ENCODE measurements at regions not wholly inside any gene's neighbourhood (a gene's known extent, or its start where the extent isn't known, plus 50 kb on each side); places are given as distances from the start of the nearest gene placed in this dataset.

DNA sequence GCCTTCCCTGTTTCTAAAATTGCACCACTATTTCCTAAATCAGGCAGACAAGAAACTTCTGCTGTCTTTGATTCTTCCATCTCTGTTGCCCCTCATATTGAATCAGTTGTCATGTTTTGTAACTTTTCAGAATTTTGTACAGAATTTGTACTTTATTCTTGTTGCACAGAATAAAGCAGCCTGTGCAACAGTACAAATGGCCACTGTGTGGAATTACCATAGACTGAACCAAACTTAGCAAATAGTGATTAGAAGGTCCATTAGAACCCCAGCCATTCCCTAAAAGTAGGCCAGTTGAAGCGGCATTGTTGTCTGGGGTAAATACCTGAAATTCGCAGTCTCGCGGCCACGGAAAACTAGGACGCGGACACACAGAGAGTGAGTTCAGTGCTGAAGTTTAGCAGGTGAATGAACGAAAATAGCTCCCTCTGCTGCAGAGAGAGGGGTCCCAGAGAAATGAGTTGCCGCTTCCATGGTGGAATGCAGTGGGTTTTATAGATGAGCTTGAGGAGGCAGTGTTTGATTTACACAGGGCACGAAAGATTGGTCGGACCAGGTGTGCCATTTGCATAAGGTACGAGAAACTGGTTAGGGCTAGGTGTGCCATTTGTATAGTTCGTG, 71.8 kb downstream of the C4orf33 start:
- intact Hi-C loops (cut with DNase I; ENCODE audit: low total_unique reads) = no loop called here
- H3K27ac ChIP-seq = no peak overlapping the region
- H3K4me3 ChIP-seq = no peak overlapping the region
- no peaks in the 10 kb centered on the region for H3K9me3 ChIP-seq
- no peaks in the 10 kb centered on the region for H3K36me3 ChIP-seq
- H3K4me1 ChIP-seq = no peaks in the 10 kb centered on the region
- no peak for DNase-seq (ENCODE audit: low spot score in 2 of 2)
- TF ChIP-seq, protein P1, sequence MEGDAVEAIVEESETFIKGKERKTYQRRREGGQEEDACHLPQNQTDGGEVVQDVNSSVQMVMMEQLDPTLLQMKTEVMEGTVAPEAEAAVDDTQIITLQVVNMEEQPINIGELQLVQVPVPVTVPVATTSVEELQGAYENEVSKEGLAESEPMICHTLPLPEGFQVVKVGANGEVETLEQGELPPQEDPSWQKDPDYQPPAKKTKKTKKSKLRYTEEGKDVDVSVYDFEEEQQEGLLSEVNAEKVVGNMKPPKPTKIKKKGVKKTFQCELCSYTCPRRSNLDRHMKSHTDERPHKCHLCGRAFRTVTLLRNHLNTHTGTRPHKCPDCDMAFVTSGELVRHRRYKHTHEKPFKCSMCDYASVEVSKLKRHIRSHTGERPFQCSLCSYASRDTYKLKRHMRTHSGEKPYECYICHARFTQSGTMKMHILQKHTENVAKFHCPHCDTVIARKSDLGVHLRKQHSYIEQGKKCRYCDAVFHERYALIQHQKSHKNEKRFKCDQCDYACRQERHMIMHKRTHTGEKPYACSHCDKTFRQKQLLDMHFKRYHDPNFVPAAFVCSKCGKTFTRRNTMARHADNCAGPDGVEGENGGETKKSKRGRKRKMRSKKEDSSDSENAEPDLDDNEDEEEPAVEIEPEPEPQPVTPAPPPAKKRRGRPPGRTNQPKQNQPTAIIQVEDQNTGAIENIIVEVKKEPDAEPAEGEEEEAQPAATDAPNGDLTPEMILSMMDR (IDR thresholded peaks at IDR 0.05) = no peak
- TF ChIP-seq POLR2AphosphoS5 (IDR thresholded peaks at IDR 0.05) = no peak
- TF ChIP-seq POLR2A (IDR thresholded peaks at IDR 0.05) = no peak
- no peaks in the 10 kb centered on the region for H3K27me3 ChIP-seq

DNA sequence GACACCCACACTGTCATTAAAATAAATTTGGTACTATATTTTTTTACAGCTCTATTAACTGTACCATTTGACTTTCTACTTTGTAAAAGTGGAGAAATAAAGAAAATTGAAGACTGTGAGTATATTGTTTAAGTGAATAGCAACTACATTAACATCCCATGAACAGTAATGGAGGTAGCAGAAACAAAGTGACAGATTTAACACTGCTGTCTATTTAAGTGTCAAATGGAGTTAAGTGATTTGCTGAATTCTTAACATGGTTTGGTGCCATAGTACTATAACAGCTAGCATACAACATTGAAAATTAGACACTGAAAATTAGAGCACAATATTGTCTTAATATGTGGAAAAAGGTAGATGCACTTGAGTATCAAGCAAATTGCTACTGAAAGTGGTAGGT, 76.2 kb downstream of the C4orf33 start:
- Histone ChIP-seq H3K9me3 (no peaks in the 10 kb centered on the region), H3K36me3 (no peaks in the 10 kb centered on the region), H3K4me3 (no peak overlapping the region), H3K4me1 (no peaks in the 10 kb centered on the region), H3K27ac (no peak overlapping the region), H3K27me3 (no peaks in the 10 kb centered on the region)
- TF ChIP-seq POLR2AphosphoS5 (IDR thresholded peaks at IDR 0.05) = no peak
- TF ChIP-seq, protein P1 (IDR thresholded peaks at IDR 0.05) = no peak
- no peak for TF ChIP-seq POLR2A (IDR thresholded peaks at IDR 0.05)
- no peak for DNase-seq (ENCODE audit: low spot score in 2 of 2)
- intact Hi-C loops (cut with DNase I; ENCODE audit: low total_unique reads) = no loop called here

DNA sequence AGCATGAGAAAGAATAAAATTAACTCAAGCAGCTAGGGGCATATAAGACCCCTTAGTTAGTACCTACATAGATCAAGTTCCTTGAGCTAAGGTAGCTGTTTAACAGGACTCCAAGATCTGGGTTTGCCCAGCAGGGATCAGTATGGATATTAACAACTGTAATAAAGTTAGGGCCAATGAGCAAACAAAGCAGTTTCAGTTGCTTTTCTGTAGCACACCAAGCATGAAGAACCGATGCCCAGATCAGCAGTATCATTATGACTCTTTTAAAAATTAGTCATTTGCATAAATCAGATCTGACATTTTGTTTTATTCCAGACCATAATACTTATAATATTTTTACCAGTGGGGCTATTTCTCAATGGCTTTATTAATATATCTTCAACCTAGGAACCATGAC, 80.9 kb downstream of the C4orf33 start:
- intact Hi-C loops (cut with DNase I; ENCODE audit: low total_unique reads) = no loop called here
- no peaks in the 10 kb centered on the region for H3K9me3 ChIP-seq
- H3K36me3 ChIP-seq = no peaks in the 10 kb centered on the region
- H3K4me3 ChIP-seq = no peak overlapping the region
- no peak overlapping the region for H3K27ac ChIP-seq
- TF ChIP-seq POLR2AphosphoS5 (IDR thresholded peaks at IDR 0.05) (no peak), POLR2A (IDR thresholded peaks at IDR 0.05) (no peak)
- TF ChIP-seq, protein P1 (IDR thresholded peaks at IDR 0.05) = no peak
- DNase-seq (ENCODE audit: low spot score in 2 of 2) = no peak
- no peaks in the 10 kb centered on the region for H3K27me3 ChIP-seq
- H3K4me1 ChIP-seq = no peaks in the 10 kb centered on the region

DNA sequence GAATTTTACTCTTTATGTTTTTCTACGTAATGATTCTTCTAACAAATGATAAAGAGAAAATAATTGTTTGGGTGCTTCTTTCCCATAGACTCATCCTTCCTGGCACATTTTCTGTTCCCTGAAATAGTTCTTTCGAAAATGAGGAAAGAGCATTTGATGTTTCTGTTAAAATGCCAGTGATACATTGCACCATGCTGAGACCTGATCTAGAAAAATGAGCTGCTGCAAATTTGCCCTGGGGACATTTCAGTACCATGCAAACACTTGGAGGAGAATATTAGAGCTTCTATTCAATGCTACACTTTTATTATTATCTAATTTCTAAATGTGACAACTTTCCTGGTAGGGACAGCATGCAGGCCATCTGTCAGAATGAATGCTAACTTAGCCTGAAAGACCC, 83.3 kb downstream of the C4orf33 start:
- DNase-seq (ENCODE audit: low spot score in 2 of 2) = no peak
- no peaks in the 10 kb centered on the region for H3K36me3 ChIP-seq
- H3K9me3 ChIP-seq = no peaks in the 10 kb centered on the region
- intact Hi-C loops (cut with DNase I; ENCODE audit: low total_unique reads) = no loop called here
- no peaks in the 10 kb centered on the region for H3K4me1 ChIP-seq
- H3K4me3 ChIP-seq = no peak overlapping the region
- H3K27me3 ChIP-seq = no peaks in the 10 kb centered on the region
- TF ChIP-seq, protein P1 (IDR thresholded peaks at IDR 0.05) = no peak
- TF ChIP-seq POLR2A (IDR thresholded peaks at IDR 0.05) (no peak), POLR2AphosphoS5 (IDR thresholded peaks at IDR 0.05) (no peak)
- no peak overlapping the region for H3K27ac ChIP-seq

DNA sequence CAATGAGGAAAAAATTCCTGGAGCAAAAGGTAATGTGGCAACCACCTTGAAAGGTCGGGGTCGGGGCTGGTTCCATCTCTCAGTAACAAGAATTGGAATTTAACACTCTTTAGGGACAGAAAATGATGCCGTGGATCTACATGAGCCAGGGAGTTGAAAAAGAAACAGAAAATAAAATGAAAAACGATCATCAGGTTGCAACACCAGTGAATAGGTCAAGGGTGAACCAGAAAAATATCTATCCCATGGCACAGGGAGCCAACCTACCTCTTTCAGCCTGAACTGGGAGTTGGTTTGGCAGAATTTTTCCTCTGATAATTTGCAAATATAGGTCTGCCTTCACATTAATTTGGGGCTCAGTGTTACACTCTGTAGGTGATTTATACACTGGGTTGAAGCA, 93.7 kb downstream of the C4orf33 start:
- Histone ChIP-seq H3K27ac (no peak overlapping the region), H3K4me1 (no peaks in the 10 kb centered on the region), H3K27me3 (no peaks in the 10 kb centered on the region), H3K4me3 (no peak overlapping the region), H3K9me3 (peaks cover 0 to 8% of the 10 kb centered on the region in 2 donors), H3K36me3 (peaks cover 4% of the 10 kb centered on the region)
- TF ChIP-seq POLR2AphosphoS5 (IDR thresholded peaks at IDR 0.05) (no peak), POLR2A (IDR thresholded peaks at IDR 0.05) (no peak)
- TF ChIP-seq, protein P1 (IDR thresholded peaks at IDR 0.05) = no peak
- intact Hi-C loops (cut with DNase I; ENCODE audit: low total_unique reads) = no loop called here
- DNase-seq (ENCODE audit: low spot score in 2 of 2) = no peak
